ENCODE measurements at regions not wholly inside any gene's neighbourhood (a gene's known extent, or its start where the extent isn't known, plus 50 kb on each side); places are given as distances from the start of the nearest gene placed in this dataset.
"Not testable (repeated sequence)": the region's sequence is repeated elsewhere in the genome, so short reads cannot be mapped to it uniquely, and the experiment has no call there.

DNA sequence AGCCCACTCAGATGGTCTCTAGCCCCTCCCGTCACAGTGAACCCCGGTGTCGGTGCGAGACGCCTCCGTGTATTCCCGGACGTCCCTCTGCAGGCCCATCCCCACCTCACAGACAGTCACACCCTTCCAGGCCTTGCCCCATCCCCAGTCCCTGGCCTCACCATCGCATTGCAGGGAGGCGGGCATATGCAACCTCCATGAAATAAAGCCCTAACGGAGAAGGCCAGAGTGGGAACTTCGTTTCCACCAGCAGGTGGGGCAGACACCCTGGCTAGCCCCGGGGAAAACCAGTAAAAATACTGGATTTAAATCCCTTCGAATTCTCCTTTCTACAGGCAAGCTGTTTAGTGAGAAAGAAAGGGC is 154.3 kb downstream of the TMEM121 start:
- H3K4me1 ChIP-seq; H3K27me3 ChIP-seq (ENCODE audit: insufficient read depth in 3 of 3, low read length in 2 of 3); H3K9me3 ChIP-seq; intact Hi-C loops (cut with DNase I); H3K36me3 ChIP-seq (ENCODE audit: insufficient read depth in 1 of 2, low read depth in 1 of 2); H3K4me3 ChIP-seq; DNase-seq; H3K27ac ChIP-seq: not testable (repeated sequence)
- peak in 3 of 4 donors; percentile 5 to 18 (median 14) for ATAC-seq
- 58 to 72% (median 67%) methylated on average over 3 to 7 of the region's 14 CpGs for WGBS, 3 donors

DNA sequence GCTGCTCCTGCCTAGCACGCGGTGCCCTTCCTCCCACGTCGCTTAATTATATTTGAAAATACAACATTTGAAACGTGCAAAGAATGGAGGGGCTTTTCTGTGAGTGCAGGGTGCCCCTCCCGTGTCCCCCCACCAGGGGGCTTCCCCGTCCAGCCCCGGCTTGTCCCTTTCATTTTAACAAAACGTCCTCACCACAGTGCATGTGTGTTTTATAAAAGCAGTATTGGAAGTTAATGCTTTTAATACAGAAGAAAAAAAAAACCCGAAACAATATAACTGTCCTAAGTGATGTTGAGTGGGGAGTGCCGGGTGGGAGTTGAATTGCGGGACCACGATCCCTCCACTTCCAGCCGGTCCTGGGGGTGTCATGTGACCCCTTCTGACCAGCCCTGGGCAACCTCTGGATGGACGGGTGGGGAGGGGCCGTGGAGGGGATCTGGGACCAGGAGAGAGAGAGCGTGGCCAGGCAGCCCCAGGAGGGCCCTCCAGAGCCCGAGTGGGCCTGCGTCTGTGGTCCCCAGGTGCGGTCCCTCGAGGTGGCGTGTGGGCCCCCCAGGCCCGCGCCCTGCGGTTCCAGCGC is 155.3 kb downstream of the TMEM121 start:
- H3K36me3 ChIP-seq (ENCODE audit: insufficient read depth in 1 of 2, low read depth in 1 of 2); H3K4me3 ChIP-seq; H3K9me3 ChIP-seq; DNase-seq; H3K4me1 ChIP-seq; ATAC-seq; H3K27me3 ChIP-seq (ENCODE audit: insufficient read depth in 3 of 3, low read length in 2 of 3); H3K27ac ChIP-seq; intact Hi-C loops (cut with DNase I): not testable (repeated sequence)
- WGBS, 3 donors = 64 to 74% (median 68%) methylated on average over 10 to 15 of the region's 26 CpGs

- intact Hi-C loops (cut with DNase I); DNase-seq; ATAC-seq; H3K36me3 ChIP-seq (ENCODE audit: insufficient read depth in 1 of 2, low read depth in 1 of 2); H3K9me3 ChIP-seq; H3K4me1 ChIP-seq; H3K27ac ChIP-seq; H3K27me3 ChIP-seq (ENCODE audit: insufficient read depth in 3 of 3, low read length in 2 of 3); H3K4me3 ChIP-seq: not testable (repeated sequence)
- WGBS, 3 donors = 68 to 94% (median 76%) methylated on average over 4 to 7 of the region's 15 CpGs
Measured at GRCh38 chr14:105682442-105682841, 156.1 kb downstream of the TMEM121 start.

- intact Hi-C loops (cut with DNase I) = no loop called here
- DNase-seq = no peak
Measured at GRCh38 chr14:105682956-105683570, 156.7 kb downstream of the TMEM121 start.

DNA sequence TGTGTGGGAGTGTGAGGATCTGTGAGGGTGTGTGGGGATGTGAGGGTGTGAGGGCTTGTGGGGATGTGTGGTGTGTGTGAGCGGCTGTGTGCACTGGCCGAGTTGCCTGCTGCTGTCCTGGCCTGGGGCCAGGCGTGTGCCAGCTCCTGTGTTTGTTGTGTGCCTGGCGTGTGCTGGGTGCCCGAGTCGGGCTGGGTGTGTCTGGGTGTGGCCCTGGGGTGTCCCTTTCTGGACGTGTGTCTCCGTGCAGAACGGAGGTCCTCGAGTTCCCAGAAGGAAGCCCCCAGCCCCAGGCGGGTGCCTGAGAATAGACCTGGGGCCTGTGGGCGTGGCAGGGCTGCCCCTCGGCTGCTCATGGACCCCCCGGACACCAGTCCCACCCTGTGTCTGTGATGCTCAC is 157.7 kb downstream of the TMEM121 start:
- H3K4me1 ChIP-seq; H3K9me3 ChIP-seq; ATAC-seq; H3K36me3 ChIP-seq (ENCODE audit: insufficient read depth in 1 of 2, low read depth in 1 of 2); intact Hi-C loops (cut with DNase I); H3K27me3 ChIP-seq (ENCODE audit: insufficient read depth in 3 of 3, low read length in 2 of 3); H3K4me3 ChIP-seq; H3K27ac ChIP-seq; DNase-seq: not testable (repeated sequence)
- WGBS, 3 donors = 60 to 80% (median 69%) methylated on average over 12 to 14 of the region's 14 CpGs

More at GRCh38 chr14:105682956-105683570, 156.7 kb downstream of the TMEM121 start:
- no peak for TF ChIP-seq CTCF (IDR thresholded peaks at IDR 0.05)
- H3K9me3 ChIP-seq = no peaks in the 10 kb centered on the region
- 77 to 86% (median 84%) methylated on average over 4 to 5 of the region's 5 CpGs for WGBS, 3 donors
- ATAC-seq = no peak
- no peaks in the 10 kb centered on the region for H3K27me3 ChIP-seq (ENCODE audit: insufficient read depth in 3 of 3, low read length in 2 of 3)
- H3K4me1 ChIP-seq = no peaks in the 10 kb centered on the region
- H3K36me3 ChIP-seq (ENCODE audit: insufficient read depth in 1 of 2, low read depth in 1 of 2) = no peaks in the 10 kb centered on the region
- no peak overlapping the region for H3K27ac ChIP-seq
- no peak overlapping the region for H3K4me3 ChIP-seq

- H3K4me1 ChIP-seq; H3K36me3 ChIP-seq (ENCODE audit: insufficient read depth in 1 of 2, low read depth in 1 of 2); H3K4me3 ChIP-seq; intact Hi-C loops (cut with DNase I); H3K27ac ChIP-seq; ATAC-seq; H3K27me3 ChIP-seq (ENCODE audit: insufficient read depth in 3 of 3, low read length in 2 of 3); DNase-seq; H3K9me3 ChIP-seq: not testable (repeated sequence)
- WGBS, 3 donors = 78 to 83% (median 82%) methylated on average over 5 to 7 of the region's 8 CpGs
Measured at GRCh38 chr14:105684597-105684996, 158.2 kb downstream of the TMEM121 start.

DNA sequence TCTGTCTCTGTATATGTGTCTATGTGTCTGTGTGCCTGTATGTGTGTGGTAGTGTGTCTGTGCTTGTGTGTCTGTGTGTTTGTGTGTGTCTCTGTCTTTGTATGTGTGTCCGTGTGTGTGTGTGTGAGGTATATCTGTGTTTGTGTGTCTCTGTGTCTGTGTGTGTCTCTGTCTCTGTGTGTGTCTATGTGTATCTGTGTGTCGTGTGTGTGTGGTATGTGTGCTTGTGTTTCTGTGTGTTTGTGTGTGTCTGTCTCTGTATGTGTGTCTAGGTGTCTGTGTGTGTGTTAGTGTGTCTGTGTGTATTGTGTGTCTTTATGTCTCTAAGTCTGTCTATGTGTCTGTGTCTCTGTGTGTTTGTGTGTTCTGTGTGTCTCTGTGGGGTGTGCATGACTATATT is 158.6 kb downstream of the TMEM121 start:
- intact Hi-C loops (cut with DNase I) = loop anchor here in 1 of 2 donors (5.0 kb wide), 1 partner anchor 118 kb away; no protein-coding TSS in a partner anchor
- no peak for TF ChIP-seq CTCF (IDR thresholded peaks at IDR 0.05)
- ATAC-seq (no peak), DNase-seq (no peak)
- H3K9me3 ChIP-seq = no peaks in the 10 kb centered on the region
- H3K27ac ChIP-seq = no peak overlapping the region
- no peaks in the 10 kb centered on the region for H3K4me1 ChIP-seq
- no peaks in the 10 kb centered on the region for H3K36me3 ChIP-seq (ENCODE audit: insufficient read depth in 1 of 2, low read depth in 1 of 2)
- WGBS, 3 donors = 75 to 97% (median 83%) methylated on average over 2 of the region's 2 CpGs
- H3K27me3 ChIP-seq (ENCODE audit: insufficient read depth in 3 of 3, low read length in 2 of 3) = no peaks in the 10 kb centered on the region
- no peak overlapping the region for H3K4me3 ChIP-seq

- 58 to 75% (median 73%) methylated on average over 5 of the region's 8 CpGs for WGBS, 3 donors
- H3K36me3 ChIP-seq (ENCODE audit: insufficient read depth in 1 of 2, low read depth in 1 of 2); H3K4me3 ChIP-seq; H3K27ac ChIP-seq; H3K27me3 ChIP-seq (ENCODE audit: insufficient read depth in 3 of 3, low read length in 2 of 3); H3K9me3 ChIP-seq; DNase-seq; H3K4me1 ChIP-seq; ATAC-seq: not testable (repeated sequence)
- intact Hi-C loops (cut with DNase I) = loop anchor here in 1 of 2 donors (5.0 kb wide), 1 partner anchor 118 kb away; no protein-coding TSS in a partner anchor
Measured at GRCh38 chr14:105685605-105686004, 159.2 kb downstream of the TMEM121 start.

DNA sequence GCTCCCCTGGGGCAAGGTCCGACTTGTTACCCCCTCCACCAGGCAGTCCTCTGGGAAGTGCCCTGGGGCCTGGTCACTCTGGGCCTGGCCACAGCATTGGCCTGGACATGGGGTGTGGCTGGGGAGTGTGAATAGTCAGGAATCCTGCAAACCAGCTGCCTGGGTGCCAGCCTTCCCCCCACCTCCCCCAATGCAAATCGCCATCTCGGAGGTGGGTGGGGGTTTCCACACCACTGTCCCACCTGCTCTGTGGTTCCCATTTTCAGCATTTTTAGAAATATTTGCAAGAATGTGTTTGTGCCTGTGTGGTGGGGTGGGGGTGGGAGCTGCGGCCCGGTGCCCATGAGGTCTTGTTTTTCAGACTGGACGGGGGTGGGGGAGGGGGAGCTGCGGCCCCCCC is 159.7 kb downstream of the TMEM121 start:
- no CpG with 5 or more reads among the region's 7 CpGs for WGBS, 3 donors
- DNase-seq; H3K4me3 ChIP-seq; H3K27me3 ChIP-seq (ENCODE audit: insufficient read depth in 3 of 3, low read length in 2 of 3); H3K27ac ChIP-seq; H3K36me3 ChIP-seq (ENCODE audit: insufficient read depth in 1 of 2, low read depth in 1 of 2); H3K9me3 ChIP-seq; H3K4me1 ChIP-seq; ATAC-seq: not testable (repeated sequence)
- intact Hi-C loops (cut with DNase I) = loop anchor here in 1 of 2 donors (5.0 kb wide), 1 partner anchor 119 kb away; no protein-coding TSS in a partner anchor
